GM13976 (cell line): ENCODE measurements at regions not wholly inside any gene's neighbourhood (a gene's known extent, or its start where the extent isn't known, plus 50 kb on each side); places are given as distances from the start of the nearest gene placed in this dataset.

ENCODE experiments used
- DNase-seq: peaks from one replicate; pipeline ENCODE4 v3.0.0; 2012; ENCODE audit warnings: low spot score
- in situ Hi-C: fragments of 300-500 bp; cut with MboI; formaldehyde crosslinking; loops from one replicate; pipeline ENCODE4 v1.12.0; 2022; ENCODE audit warnings: low sequenced_read_pairs, mixed read lengths, inconsistent platforms; ENCODE audit not compliant: unreplicated experiment
- TF ChIP-seq, protein P1 (sequence below): IDR thresholded peaks from 2 replicates; pipeline ENCODE4 v1.5.1; 2012; ENCODE audit warnings: borderline replicate concordance, mild to moderate bottlenecking; ENCODE audit not compliant: insufficient read depth; ENCODE audit errors: extremely low read depth, missing control alignments, control extremely low read depth

DNA sequence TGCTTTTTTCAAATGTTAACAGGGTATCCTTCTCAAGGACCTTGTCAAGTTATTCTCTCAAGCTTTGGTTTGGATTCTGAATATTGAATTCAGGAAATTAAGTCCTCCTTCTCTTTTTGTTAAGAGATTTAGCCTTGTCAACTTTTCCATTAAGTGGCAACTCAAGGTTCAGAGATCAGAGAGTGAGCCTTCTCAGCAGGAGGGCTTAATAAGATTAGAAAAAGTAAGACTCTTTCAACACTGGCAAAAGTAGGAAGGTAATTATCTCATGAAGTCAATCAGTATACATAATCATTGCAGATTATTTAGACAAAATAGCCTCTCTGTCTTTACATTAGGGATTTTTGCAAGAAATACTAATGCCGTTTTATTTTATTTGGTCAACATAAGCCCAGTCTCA lies 330.7 kb downstream of the KIF2B start:
- in situ Hi-C loops: no loop called here
- DNase-seq: no peak
- TF ChIP-seq, protein P1, sequence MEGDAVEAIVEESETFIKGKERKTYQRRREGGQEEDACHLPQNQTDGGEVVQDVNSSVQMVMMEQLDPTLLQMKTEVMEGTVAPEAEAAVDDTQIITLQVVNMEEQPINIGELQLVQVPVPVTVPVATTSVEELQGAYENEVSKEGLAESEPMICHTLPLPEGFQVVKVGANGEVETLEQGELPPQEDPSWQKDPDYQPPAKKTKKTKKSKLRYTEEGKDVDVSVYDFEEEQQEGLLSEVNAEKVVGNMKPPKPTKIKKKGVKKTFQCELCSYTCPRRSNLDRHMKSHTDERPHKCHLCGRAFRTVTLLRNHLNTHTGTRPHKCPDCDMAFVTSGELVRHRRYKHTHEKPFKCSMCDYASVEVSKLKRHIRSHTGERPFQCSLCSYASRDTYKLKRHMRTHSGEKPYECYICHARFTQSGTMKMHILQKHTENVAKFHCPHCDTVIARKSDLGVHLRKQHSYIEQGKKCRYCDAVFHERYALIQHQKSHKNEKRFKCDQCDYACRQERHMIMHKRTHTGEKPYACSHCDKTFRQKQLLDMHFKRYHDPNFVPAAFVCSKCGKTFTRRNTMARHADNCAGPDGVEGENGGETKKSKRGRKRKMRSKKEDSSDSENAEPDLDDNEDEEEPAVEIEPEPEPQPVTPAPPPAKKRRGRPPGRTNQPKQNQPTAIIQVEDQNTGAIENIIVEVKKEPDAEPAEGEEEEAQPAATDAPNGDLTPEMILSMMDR: no peak

DNA sequence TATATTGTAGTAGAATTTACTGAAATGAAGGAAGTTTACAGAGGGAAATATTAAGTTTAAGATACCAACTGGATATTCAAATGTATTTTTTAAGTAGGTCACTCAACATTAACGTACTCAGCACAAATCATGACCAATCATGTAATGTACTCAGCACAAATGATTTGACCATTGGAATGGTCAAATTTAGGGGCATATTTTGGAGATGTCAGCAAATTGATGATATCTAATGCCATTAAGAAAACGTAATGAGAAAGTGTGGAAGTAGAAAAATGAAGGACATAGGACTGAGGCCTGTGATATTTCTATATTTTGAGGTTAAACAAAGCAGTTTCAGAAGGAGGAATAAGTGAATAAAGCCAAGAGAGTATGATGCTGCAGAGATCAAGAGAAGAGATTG lies 334.8 kb downstream of the KIF2B start:
- in situ Hi-C loops: no loop called here

DNA sequence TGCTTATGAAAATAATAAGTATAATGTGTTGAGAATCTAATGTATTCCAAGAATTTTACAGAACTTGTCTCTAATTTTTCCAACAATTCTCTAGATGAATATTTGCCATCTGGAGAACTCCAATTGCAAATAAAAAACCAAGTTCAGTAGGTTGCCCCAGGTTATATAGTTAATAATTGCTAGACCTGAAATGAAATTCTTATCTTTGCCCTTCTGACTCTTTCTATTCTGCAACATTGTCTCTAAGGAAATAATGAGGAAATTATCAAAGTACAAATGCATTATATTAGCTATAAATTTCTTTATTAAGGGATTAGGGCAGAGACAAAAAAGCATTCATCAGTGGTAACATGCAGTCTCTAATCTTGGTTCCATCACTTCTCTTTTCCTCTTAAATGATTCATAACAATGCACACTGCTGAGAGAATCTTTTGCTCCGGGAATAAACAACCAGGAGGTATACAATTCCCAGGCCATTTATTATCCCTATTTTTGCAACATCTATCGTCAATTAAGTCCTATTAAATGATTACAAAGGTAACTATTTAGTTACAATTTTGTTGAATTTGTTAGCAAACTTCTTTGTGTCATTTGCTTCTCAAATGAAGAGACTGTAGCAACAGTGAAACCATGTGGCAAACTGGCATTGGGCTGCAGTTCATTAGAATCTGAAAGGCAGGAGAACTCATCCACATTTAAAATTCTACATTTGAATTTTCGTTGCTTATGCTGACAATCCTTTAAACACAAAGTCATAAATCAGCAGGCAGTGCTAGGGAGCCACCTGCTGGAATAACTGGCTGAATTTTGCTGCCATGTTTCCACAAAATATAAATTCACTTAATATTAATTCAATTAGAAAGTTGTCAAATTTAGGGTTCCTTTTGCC lies 349.6 kb downstream of the KIF2B start:
- DNase-seq: no peak

More for the DNA sequence above, 334.8 kb downstream of the KIF2B start:
- TF ChIP-seq, protein P1: no peak
- no peak for DNase-seq

DNA sequence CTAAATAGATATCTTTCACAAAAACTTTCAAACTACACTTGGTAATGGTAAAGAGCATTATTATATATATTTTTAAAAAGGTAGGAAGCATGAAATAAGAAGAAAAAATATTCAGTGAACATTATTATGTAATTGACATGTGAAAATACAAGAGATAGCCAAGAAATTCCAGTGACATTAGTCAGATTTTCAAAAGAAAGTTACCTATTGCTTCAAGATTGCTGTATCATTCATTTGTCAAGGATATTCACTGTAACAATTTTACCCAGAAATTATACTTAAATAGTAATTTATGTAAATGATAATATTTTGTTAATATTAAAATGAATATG lies 350.2 kb downstream of the KIF2B start:
- in situ Hi-C loops: no loop called here
- TF ChIP-seq, protein P1: no peak
- DNase-seq: no peak

More for the DNA sequence above, 349.6 kb downstream of the KIF2B start:
- in situ Hi-C loops: no loop called here
- TF ChIP-seq, protein P1: no peak

DNA sequence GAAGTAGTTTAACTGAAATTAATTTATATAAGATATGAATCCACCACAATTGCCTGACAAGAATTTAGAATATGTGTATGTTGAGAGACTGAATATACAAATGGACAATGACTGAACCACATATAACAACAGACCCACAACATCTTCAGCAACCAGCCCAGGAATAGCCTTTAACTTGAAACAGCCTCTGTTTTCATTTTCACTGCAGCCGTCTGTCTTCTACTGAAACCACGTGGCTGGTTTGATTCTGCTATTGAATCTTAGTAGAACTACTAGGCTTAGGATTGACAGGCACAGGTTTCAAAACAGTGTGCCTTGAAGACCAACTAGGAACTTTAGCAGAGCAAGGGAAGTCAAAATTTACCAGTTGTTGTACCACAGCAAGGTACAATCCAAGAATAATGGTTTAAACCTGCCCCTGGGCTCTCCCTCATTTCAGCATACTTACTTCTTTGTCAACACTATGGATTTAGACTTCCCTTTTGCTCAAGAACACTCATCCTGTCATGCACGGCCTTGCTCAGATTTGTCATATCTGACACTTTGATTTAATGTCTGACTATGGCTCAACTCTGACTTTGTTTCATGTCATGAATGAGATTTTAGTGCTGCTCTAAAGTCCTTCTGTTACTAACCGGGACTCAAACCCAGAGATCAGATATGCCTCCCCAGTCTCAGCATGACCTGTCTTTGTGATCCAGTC lies 355.0 kb downstream of the KIF2B start:
- in situ Hi-C loops: no loop called here
- TF ChIP-seq, protein P1: no peak
- no peak for DNase-seq

DNA sequence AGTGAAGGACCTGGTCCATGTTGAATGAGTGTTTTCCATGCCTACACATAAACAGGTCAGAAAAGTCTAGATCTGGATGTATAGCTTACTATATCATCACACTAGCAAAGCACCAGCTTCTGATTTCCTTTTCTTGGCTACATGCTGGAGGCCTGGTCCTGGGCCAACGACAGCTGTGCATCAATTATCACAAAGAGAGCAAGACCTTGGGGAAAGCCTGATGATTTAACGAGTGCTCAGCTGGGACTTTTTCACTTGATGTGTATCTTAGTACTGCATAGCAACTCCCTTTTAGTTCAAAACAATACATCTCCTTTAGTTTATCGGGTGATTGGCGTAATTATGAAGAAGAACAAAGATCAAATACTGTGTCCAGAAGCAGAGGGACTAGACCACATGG lies 358.2 kb downstream of the KIF2B start:
- TF ChIP-seq, protein P1: no peak
- in situ Hi-C loops: no loop called here
- DNase-seq: no peak
